HEK293 (cell line): ENCODE measurements at regions not wholly inside any gene's neighbourhood (a gene's known extent, or its start where the extent isn't known, plus 50 kb on each side); places are given as distances from the start of the nearest gene placed in this dataset.

Experiments
- BCL11A ChIP-seq: fragments of 450-650 bp; formaldehyde crosslinking; IDR thresholded peaks from 2 replicates; pipeline ENCODE4 v1.5.1; 2016; ENCODE audit warnings: low read depth, missing biosample characterization, missing genetic modification characterization
- CTCF ChIP-seq: fragments of 450-650 bp; formaldehyde crosslinking; IDR thresholded peaks from 2 replicates; pipeline ENCODE4 v1.5.1; 2016; ENCODE audit warnings: missing biosample characterization, missing genetic modification characterization
- GLIS1 ChIP-seq: fragments of 450-650 bp; formaldehyde crosslinking; IDR thresholded peaks from 2 replicates; pipeline ENCODE4 v1.5.1; 2016; ENCODE audit warnings: missing biosample characterization, missing genetic modification characterization
- TSHZ1 ChIP-seq: fragments of 450-650 bp; formaldehyde crosslinking; IDR thresholded peaks from 2 replicates; pipeline ENCODE4 v1.5.1; 2016; ENCODE audit warnings: missing biosample characterization, missing genetic modification characterization, borderline replicate concordance
- ZEB2 ChIP-seq: fragments of 450-650 bp; formaldehyde crosslinking; IDR thresholded peaks from 2 replicates; pipeline ENCODE4 v1.5.1; 2016; ENCODE audit warnings: missing biosample characterization, missing genetic modification characterization
- ZNF132 ChIP-seq: fragments of 450-650 bp; formaldehyde crosslinking; IDR thresholded peaks from 2 replicates; pipeline ENCODE4 v1.5.1; 2017; ENCODE audit warnings: missing biosample characterization, missing genetic modification characterization, borderline replicate concordance
- ZNF354C ChIP-seq: fragments of 450-650 bp; formaldehyde crosslinking; IDR thresholded peaks from 2 replicates; pipeline ENCODE4 v1.5.1; 2016; ENCODE audit warnings: missing biosample characterization, missing genetic modification characterization, low read depth, borderline replicate concordance
- ZNF423 ChIP-seq: fragments of 450-650 bp; formaldehyde crosslinking; IDR thresholded peaks from 2 replicates; pipeline ENCODE4 v1.5.1; 2016; ENCODE audit warnings: missing biosample characterization, missing genetic modification characterization
- ZNF510 ChIP-seq: fragments of 450-650 bp; formaldehyde crosslinking; IDR thresholded peaks from 2 replicates; pipeline ENCODE4 v1.5.1; 2018; ENCODE audit warnings: mild to moderate bottlenecking, missing genetic modification characterization, missing biosample characterization; ENCODE audit not compliant: insufficient replicate concordance
- ZNF629 ChIP-seq: fragments of 450-650 bp; formaldehyde crosslinking; IDR thresholded peaks from 2 replicates; pipeline ENCODE4 v1.5.1; 2017; ENCODE audit warnings: missing biosample characterization, missing genetic modification characterization
- ZNF704 ChIP-seq: fragments of 450-650 bp; formaldehyde crosslinking; IDR thresholded peaks from 2 replicates; pipeline ENCODE4 v1.5.1; 2016; ENCODE audit warnings: missing biosample characterization, missing genetic modification characterization

- TF ChIP-seq CTCF (tag by site-specific recombination) (no peak), ZEB2 (tag by site-specific recombination) (no peak), TSHZ1 (no peak), BCL11A (tag by site-specific recombination) (no peak), ZNF704 (tag by site-specific recombination) (no peak), ZNF629 (tag by site-specific recombination) (no peak), ZNF510 (tag by site-specific recombination) (no peak), ZNF423 (no peak), GLIS1 (tag by site-specific recombination) (no peak), ZNF354C (tag by site-specific recombination) (no peak), ZNF132 (tag by site-specific recombination) (no peak)
Measured at GRCh38 chr5:154573011-154573410, 95.0 kb upstream of the HAND1 start.
